Testis (tissue), 2 donors: ENCODE measurements at regions not wholly inside any gene's neighbourhood (a gene's known extent, or its start where the extent isn't known, plus 50 kb on each side); places are given as distances from the start of the nearest gene placed in this dataset.

Experiments used
- DNase-seq: peaks from one replicate; pipeline ENCODE4 v3.0.0-alpha.2; 2019
- H3K27ac ChIP-seq, 2 donors: fragments of 200-600 bp; sonication (generic); one replicate each; pipeline ENCODE4 v1.5.1; 2019
- H3K27me3 ChIP-seq: fragments of 200-600 bp; sonication (generic); one replicate; pipeline ENCODE4 v1.5.1; 2019
- H3K36me3 ChIP-seq: fragments of 200-600 bp; sonication (generic); one replicate; pipeline ENCODE4 v1.5.1; 2017; ENCODE audit warnings: low read depth; ENCODE audit errors: missing control alignments
- H3K4me1 ChIP-seq: fragments of 200-600 bp; sonication (generic); one replicate; pipeline ENCODE4 v1.5.1; 2019
- H3K4me3 ChIP-seq, 2 donors: fragments of 200-600 bp; sonication (generic); one replicate each; pipeline ENCODE4 v1.5.1; 2017 to 2019
- H3K9me3 ChIP-seq: fragments of 200-600 bp; sonication (generic); one replicate; pipeline ENCODE4 v1.5.1; 2017
- CTCF ChIP-seq, 3 experiments: fragments of 450-650 bp in 2 of 3; fragments of 200-600 bp in 1 of 3; sonication (generic) in 1 of 3; IDR thresholded peaks; one replicate each; pipeline ENCODE4 v1.5.1; 2016 to 2019; ENCODE audit warnings: antibody characterized with exemption in 3 of 3, mild to moderate bottlenecking in 2 of 3, moderate library complexity in 1 of 3
- POLR2A ChIP-seq: fragments of 450-650 bp; IDR thresholded peaks from one replicate; pipeline ENCODE4 v1.6.1; 2017; ENCODE audit warnings: antibody characterized with exemption, mild to moderate bottlenecking, moderate library complexity
- WGBS, 2 donors: methylation state at CpG; one replicate each; pipeline ENCODE4 v1.1.5; 2018; 5-methylcytosine and 5-hydroxymethylcytosine counted together
- intact Hi-C: fragments of 100-400 bp; cut with DNase I; formaldehyde crosslinking; loops from one replicate; pipeline ENCODE4 v1.15.1; 2023; ENCODE audit warnings: low total_unique reads

- WGBS, 2 donors, result 53 to 60% methylated on average over 2 of the region's 2 CpGs
- intact Hi-C loops, result no loop called here
- no peak overlapping the region for H3K27ac ChIP-seq
- no peak for DNase-seq
- H3K4me3 ChIP-seq, result no peak overlapping the region
- no peaks in the 10 kb centered on the region for H3K36me3 ChIP-seq
- no peak for TF ChIP-seq POLR2A
- no peak for TF ChIP-seq CTCF (IDR thresholded peaks at IDR 0.05)
- no peaks in the 10 kb centered on the region for H3K4me1 ChIP-seq
- H3K27me3 ChIP-seq, result no peaks in the 10 kb centered on the region
- no peaks in the 10 kb centered on the region for H3K9me3 ChIP-seq
These were observed 300.5 kb downstream of the HGF start for GRCh38 chr7:81469153-81469868.

GRCh38 chr7:81468526-81468925, 301.3 kb downstream of the HGF start:
- H3K36me3 ChIP-seq, result no peaks in the 10 kb centered on the region
- no peaks in the 10 kb centered on the region for H3K27me3 ChIP-seq
- H3K4me3 ChIP-seq, result no peak overlapping the region
- no peak for TF ChIP-seq CTCF (IDR thresholded peaks at IDR 0.05)
- TF ChIP-seq POLR2A, result no peak
- no peak for DNase-seq
- intact Hi-C loops, result no loop called here
- no peak overlapping the region for H3K27ac ChIP-seq
- H3K9me3 ChIP-seq, result no peaks in the 10 kb centered on the region
- no peaks in the 10 kb centered on the region for H3K4me1 ChIP-seq

GRCh38 chr7:81467964-81468363, 301.9 kb downstream of the HGF start:
- 88 to 93% methylated on average over 4 of the region's 4 CpGs for WGBS, 2 donors
- Histone ChIP-seq H3K9me3 (no peaks in the 10 kb centered on the region), H3K36me3 (no peaks in the 10 kb centered on the region), H3K4me1 (no peaks in the 10 kb centered on the region), H3K4me3 (no peak overlapping the region), H3K27me3 (no peaks in the 10 kb centered on the region), H3K27ac (no peak overlapping the region)
- no peak for TF ChIP-seq POLR2A
- TF ChIP-seq CTCF (IDR thresholded peaks at IDR 0.05), result no peak
- DNase-seq, result no peak
- intact Hi-C loops, result no loop called here

GRCh38 chr7:81462672-81463071, 307.2 kb downstream of the HGF start:
- TF ChIP-seq CTCF (IDR thresholded peaks at IDR 0.05) (no peak), POLR2A (no peak)
- intact Hi-C loops, result no loop called here
- DNase-seq, result no peak
- Histone ChIP-seq H3K4me3 (no peak overlapping the region), H3K36me3 (no peaks in the 10 kb centered on the region), H3K27ac (no peak overlapping the region), H3K4me1 (no peaks in the 10 kb centered on the region), H3K27me3 (no peaks in the 10 kb centered on the region), H3K9me3 (no peaks in the 10 kb centered on the region)
- 94% methylated on average over 1 of the region's 1 CpG for WGBS, 2 donors
